Neutrophil (primary cell): ENCODE measurements at regions not wholly inside any gene's neighbourhood (a gene's known extent, or its start where the extent isn't known, plus 50 kb on each side); places are given as distances from the start of the nearest gene placed in this dataset.

Experiments used
- H3K27ac ChIP-seq: fragments of 200-600 bp; sonication (generic); 2 replicates; pipeline ENCODE4 v1.5.1; 2016; ENCODE audit warnings: mild to moderate bottlenecking, moderate library complexity
- H3K27me3 ChIP-seq: fragments of 200-600 bp; sonication (generic); 2 replicates; pipeline ENCODE4 v1.6.0; 2016; ENCODE audit warnings: mild to moderate bottlenecking
- H3K36me3 ChIP-seq: fragments of 200-600 bp; sonication (generic); 2 replicates; pipeline ENCODE4 v1.5.1; 2017
- H3K4me1 ChIP-seq, 2 experiments: fragments of 200-600 bp in 1 of 2; sonication (generic) in 1 of 2; 1 replicate in 1 of 2; 2 replicates in 1 of 2; pipeline versions ENCODE4 v1.5.1 to v1.6.1; 2013 to 2016; ENCODE audit warnings: low read depth in 1 of 2, low read length in 1 of 2, mild to moderate bottlenecking in 1 of 2, moderate library complexity in 1 of 2; ENCODE audit not compliant: control insufficient read depth in 1 of 2, insufficient read depth in 1 of 2
- H3K4me3 ChIP-seq, 2 experiments: fragments of 200-600 bp in 1 of 2; sonication (generic) in 1 of 2; 1 replicate in 1 of 2; 2 replicates in 1 of 2; pipeline ENCODE4 v1.5.1; 2013 to 2016; ENCODE audit warnings: low read depth in 1 of 2, low read length in 1 of 2, mild to moderate bottlenecking in 1 of 2, moderate library complexity in 1 of 2
- H3K9me3 ChIP-seq: fragments of 200-600 bp; sonication (generic); 2 replicates; pipeline ENCODE4 v1.5.1; 2016
- CTCF ChIP-seq: fragments of 200-600 bp; sonication (generic); IDR thresholded peaks from 2 replicates; pipeline ENCODE4 v1.5.1; 2016; ENCODE audit warnings: antibody characterized with exemption

- H3K4me1 ChIP-seq = no peaks in the 10 kb centered on the region
- no peak for TF ChIP-seq CTCF
- H3K4me3 ChIP-seq = no peak overlapping the region
- no peak overlapping the region for H3K27ac ChIP-seq
- no peaks in the 10 kb centered on the region for H3K36me3 ChIP-seq
- H3K27me3 ChIP-seq = peaks cover 70% of the 10 kb centered on the region
- no peaks in the 10 kb centered on the region for H3K9me3 ChIP-seq
Measured at GRCh38 chr20:2245637-2246036, 50.2 kb upstream of the TGM3 start.
